Activated CD4-positive, alpha-beta T cell treated with anti-CD3 and anti-CD28 coated beads, Interleukin-2, amount 50 U/mL, for 24 hours (primary cell): ENCODE measurements at regions not wholly inside any gene's neighbourhood (a gene's known extent, or its start where the extent isn't known, plus 50 kb on each side); places are given as distances from the start of the nearest gene placed in this dataset.

Experiments used
- DNase-seq, 2 donors: peaks; one replicate each; pipeline ENCODE4 v3.0.0-alpha.2; 2020; ENCODE audit warnings: low read depth in 1 of 2, low spot score in 1 of 2

DNA sequence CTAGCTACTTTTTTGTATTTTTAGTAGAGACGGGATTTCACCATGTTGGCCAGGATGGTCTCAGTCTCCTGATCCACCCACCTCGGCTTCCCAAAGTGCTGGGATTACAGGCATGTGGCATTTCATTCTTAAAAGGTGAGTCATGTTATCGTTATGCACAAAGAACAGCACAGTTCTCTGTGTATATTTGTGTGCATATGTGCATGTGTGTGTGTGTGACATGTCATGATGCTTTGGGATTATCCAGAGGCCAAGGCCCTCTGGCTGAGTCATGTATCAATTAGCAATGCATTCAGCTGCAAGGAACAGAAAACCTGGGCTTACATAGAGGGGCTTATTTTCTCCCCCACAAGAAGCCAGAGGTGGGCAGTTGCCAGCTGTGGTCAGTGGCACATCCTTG, 301.7 kb upstream of the KAZN start:
- DNase-seq, result no peak

DNA sequence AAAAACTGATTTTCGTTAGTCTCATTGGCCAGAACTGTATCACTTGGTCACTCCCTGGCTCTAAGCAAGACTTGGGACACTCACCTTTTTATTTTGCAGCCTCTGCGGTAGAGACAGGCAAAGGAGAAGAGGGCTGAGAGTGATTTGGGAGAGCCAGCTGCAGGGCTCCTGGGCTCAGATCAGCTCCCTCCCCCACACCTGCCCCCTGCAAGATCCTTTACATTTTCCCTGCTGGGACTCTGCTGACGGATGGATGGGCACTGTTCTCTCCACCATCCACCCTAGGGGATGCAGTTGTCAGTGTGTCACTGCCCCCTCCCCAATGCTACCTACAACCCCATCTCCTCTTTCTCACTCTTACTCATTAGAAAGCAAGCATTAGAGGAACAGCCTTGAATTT, 301.1 kb upstream of the KAZN start:
- no peak for DNase-seq

DNA sequence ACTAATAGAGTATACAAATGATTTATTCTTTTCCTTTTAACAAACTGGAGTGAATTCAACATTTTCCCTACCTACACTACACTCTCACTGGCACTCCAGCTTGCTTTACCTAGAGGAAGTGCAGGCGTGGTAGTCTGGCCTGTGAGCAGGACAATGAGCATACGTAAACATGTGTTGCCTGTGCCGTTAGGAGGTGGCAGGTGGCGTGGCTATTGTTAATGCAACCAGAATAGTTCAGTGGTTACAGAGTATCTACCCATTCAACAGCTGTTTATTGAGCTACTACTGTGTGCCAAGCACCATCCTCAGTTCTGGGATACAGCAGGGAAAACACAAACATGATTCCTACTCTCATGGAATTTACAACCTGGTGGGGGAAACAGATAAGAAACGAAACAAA, 299.7 kb upstream of the KAZN start:
- DNase-seq, result no peak

DNA sequence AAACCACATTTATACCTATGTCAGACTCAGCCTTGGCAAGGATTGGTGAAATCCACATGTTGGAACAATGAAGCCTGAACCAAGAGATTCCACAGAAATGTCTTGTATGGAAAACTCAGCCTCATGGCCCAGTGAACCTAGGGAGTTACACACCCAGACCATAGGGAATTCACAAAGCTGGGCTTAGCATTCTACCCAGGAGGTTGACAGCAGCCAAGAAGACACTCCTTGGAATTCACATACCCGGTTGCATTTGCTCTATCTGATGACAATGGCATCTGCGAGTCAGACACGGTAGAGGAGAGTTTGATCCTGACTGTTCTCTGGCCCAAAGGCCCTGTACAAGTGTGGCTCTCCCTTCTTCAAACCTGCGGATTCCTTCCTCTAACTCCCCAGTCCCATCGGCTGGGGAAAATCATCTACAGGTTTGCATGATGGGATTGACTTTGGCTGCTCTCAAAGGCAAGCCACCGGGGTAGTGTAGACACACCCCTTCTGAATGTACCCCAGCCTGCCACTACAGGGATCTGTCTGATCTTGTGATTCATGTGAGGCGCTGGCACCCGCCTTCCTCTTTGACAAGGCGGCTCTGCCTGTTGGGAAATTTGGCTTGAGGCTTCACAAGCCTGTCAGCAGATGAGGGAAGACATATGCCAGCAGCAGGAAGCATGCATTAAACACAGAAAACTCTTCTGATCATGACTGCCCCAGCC, 297.3 kb upstream of the KAZN start:
- DNase-seq, result no peak

DNA sequence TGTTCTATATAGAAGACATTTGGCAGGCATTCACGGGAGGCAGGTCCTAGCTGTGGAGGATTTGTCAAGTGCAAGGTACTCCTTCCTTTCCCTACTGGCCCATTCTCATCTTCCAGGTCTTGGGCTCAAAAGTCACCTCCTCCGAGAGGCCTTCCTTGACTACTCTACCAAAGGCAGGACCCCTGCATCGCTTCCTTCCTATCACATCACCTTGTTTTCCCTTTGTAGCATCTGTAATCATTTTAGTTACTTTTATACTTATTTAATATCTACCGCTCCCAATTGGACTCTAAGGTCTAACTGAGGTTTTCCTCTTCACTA, 296.8 kb upstream of the KAZN start:
- DNase-seq, result no peak

DNA sequence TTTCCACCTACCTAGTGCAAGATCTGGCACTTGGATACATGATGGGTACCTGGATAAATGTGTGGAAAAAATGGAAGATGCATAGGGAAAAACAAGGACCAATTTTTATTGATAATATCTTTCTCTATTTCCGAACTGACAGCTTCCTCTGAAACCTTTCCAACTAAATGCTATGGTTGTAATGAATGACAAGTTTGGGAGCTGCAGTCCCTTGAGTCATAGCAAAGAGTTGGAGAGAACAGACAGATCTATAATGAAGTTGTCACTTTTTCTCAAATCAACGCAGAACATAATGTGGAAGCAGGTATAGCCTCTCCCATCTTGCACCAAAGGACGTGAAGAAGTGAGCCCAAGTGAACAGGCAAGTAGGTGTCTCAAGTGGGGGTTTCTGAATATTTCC, 296.5 kb upstream of the KAZN start:
- DNase-seq, result no peak

DNA sequence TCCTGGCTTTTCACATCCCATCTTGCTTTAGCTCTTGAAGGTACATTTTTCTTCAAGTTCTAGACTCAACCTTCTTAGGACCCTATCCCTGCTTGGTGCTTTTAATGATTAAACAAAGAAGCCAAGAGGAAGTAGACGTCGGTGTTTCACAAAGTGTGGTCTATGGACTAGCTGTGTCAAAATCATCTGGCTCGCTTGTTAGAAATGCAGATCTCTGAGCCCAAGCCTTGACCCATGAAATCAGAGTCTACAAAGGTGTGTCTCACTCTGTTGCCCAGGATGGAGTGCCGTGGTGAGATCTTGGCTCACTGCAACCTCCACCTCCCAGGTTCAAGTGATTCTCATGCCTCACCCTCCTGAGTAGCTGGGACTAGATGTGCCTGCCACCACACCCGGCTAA, 295.5 kb upstream of the KAZN start:
- no peak for DNase-seq

DNA sequence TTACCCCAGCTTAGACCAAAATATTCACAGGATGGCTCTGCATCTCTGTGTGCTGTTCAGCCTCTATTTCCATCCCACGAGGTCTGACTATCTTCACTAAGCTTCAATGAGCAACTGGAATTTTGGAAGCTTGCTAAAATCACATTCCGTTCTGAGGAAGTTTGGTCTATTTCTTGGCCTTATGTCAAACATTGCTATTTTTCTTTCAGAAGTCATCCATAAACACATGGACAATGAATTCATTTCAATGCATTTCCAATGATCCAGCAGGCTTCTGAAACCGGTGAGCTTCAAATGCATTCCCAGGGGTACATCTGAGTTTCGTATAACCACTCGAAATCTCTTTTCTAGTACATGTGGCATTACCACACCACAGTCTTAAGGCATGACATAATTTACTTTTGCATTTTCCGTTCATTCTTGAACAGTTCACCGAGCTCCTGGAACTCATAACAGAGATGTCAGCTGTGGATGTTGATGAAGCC, 294.1 kb upstream of the KAZN start:
- DNase-seq, result no peak

DNA sequence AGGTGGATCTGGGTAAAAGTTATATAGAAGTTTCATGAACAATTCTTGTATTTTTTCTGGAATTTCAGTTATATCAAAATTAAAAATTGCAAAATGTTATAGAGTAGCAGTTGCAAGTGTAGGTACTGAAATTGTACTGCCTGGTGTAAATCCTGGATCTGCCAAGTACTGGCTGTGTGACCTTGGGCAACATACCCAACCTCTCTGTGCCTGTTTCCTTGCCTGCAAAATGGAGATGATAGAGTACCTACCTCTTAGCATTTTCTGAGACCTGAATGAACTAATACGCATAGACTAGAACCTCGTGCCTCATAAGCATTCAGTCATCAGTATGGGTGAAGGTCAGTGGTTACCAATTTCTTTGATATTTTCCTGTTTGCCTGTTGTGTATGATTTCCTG, 290.0 kb upstream of the KAZN start:
- no peak for DNase-seq

DNA sequence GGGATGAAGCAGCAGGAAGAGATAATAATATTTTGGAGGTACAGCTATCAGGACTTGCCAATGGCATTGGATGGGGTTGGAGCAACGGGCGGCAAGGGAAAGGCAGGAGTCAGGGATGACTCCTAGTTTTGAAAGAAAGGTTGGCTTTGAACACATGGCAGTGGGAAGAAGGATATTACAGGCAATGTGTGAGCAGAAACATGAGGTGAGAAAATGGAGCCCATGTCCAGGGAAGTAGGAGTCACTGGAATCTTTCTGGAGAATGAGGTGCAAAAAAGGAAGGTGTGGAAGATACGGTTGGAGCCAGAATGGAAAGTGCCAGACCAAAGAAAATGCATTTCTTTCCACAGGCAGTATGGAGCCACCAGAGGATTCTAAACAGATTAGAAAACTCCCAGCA, 288.5 kb upstream of the KAZN start:
- DNase-seq, result no peak

DNA sequence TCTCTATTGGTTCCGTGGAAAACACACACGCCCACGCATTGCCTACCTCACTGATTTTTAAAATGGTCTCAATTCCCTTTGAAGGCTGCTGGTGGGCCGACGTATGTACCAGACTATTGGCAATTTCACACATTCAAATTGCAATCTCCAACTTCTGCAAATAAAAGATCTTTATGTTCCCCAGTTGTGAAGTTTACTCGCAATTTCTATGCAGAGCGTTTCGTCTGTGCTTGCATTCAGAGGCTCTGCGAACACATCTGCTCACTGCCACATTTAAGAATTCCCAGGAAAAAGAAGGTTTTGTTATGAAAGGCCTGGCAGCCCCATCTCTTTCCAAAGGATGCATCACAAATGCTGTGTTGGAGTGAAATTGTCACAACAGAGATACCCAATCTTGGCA, 288.0 kb upstream of the KAZN start:
- DNase-seq, result no peak

DNA sequence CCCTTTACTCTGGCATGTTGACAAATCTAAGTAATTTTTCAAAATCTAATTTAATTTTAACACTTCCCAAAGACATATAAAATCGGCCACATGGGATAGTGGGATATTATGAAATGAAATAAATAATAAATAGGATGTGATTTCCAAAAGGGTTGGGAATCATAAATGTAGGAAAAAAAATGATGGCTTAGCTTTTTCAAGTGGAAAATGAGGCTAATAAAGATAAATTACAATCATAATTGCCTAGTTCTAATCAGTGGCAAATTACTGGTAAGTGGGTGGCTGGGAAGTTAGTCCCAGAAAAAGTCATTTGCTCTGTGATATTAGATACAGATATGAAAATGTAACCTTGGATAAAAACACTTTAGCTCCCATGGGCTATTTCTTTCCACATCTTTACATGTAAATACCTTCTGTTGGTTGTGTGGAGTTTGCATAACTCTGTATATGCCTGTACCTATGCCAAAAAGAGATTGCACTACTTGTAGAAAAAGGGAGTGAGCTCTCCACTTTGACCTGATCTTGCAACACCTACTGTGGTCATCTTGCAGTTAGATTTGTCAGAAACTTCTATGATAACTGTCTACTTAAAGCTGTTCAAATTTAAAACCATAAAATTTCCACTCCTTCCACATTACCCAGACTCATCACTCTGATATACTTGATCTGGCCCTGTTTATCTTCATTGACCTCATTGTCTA, 284.6 kb upstream of the KAZN start:
- no peak for DNase-seq

DNA sequence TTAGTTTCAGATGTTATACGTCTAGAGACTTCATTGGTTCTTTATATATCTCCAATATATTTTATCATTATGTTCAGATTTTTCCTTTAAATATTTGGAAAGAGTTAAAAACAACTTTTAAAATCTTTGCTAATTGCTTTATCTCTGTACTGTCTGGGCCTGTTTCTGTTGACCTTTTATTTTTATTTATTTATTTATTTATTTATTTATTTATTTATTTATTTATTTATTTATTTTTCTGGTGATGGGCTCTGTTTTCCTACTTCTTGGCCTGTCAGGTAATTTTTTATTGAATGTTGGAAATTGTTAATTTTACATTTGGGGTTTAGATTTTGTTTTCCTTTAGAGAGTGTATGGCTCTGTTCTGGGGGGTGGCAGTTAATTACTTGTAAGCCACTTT, 279.7 kb upstream of the KAZN start:
- no peak for DNase-seq

DNA sequence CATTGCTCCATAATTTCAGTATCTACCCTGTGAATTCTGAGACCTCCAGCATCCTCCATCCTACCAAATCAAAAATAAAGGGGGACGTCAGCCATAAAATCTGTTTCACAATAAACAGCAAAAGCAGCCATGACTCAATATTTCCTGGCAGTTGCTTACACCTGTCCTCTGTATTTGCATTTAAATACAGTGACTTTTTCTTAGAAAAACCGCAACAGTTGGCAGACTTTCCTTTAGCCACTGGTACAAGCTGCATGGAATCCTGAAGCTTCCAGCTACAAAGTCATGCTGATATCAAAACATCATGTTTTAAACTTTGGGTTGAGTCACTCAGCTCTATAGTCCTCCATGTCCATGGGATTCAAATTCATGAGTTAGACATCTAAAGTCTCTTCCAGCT, 278.0 kb upstream of the KAZN start:
- no peak for DNase-seq

DNA sequence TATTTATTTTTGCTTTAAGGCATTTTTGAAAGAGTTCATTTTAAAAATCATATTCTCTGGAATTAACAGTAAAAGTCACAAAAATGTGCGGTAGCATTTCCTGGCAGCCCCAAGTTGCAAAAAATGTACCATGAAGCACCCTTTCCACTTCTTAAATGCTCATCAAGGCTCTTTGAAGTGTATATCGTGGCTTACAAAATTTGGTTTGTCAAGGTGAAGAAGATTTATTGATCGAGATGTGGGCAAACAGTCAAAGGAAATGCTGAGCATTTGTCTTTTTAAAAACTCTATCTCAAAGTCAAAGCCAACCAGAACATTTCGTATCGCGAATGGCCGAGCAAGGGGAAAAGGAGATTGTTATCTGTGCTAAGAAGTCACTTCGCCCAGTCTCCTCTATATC, 277.5 kb upstream of the KAZN start:
- DNase-seq, result no peak

DNA sequence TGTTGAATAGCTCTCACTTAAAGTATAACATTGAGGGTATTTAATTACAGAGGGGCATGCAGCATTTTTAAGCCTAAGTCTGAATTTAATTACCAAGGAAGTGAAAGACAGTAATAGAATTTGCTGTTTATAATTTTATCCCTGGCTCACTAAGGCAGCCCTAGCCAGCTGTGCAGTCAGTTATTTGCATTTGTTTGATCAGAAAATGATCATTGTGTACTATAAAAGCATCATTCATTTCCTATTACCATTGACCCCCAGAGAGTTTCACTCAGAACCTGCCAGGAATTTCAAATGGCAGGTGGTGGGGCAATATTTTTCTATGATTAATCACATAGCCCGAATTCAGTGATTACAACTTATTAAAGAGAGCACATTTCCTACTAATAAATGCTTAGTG, 277.1 kb upstream of the KAZN start:
- no peak for DNase-seq

DNA sequence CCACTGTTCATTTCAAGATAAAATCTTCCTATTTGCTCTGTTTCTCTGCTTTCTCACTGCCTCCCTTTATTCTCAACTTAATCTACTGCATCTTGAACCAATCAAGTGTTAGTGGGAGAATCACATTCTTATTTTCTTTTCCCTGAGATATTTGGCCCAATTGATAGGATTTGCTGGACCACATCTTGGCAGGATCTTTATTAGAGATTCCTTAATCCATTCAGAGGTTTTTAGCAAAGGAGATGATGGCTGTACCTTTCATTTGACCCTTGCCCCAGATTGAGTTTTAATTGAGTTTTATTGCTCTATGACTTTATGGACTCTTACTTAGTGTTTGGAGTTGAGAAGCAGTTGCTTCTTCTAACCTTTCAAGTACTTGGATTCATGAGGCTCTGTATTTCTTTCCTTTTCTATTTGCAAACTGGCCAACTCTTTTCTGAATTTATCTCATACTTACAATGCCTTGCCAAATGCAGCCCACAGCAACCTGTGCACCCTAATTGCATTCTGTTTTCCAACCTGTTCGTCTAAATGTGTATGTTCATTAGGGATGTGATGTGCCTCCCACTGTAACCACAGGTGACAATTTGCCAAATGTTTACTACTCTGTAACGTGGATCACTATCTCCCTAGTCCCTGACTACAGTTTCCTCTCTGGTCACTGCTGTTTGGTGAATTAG, 274.8 kb upstream of the KAZN start:
- DNase-seq, result no peak

DNA sequence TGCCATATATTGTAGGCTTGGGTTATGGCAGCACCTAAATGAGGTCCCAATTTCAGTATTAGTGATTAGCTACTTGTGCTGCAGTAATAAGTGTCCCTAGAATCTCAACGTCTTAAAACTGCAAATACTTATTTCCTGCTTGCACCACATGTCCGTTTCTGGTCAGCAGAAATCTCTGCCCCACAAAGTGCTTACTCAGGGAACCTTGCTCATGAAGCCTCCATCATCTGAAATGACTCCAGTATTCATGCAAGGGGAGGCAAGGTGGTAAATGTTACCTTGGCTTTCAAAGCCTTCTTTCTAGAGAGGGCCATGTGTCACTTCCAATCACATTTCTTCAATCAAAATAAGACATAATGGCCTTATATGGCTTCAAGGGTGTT, 274.2 kb upstream of the KAZN start:
- DNase-seq, result no peak

DNA sequence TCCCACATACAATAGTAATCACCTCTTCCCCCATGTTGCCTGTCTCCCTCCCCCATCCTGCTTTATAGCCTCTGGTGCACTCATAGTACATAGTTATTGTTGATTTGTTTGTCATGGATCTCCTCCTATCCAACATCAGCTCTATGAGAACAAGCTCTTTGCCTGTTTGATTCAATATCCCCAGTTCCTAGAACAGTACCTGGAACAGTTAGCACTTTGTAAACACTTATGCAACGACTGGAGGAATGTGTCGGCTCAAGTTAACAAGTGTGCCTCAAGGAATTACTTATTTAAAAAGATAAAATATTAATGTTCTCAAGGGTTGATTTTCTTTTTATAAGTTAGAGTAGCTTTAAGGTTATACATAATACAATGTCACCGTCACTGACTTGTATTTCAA, 271.6 kb upstream of the KAZN start:
- DNase-seq, result no peak

DNA sequence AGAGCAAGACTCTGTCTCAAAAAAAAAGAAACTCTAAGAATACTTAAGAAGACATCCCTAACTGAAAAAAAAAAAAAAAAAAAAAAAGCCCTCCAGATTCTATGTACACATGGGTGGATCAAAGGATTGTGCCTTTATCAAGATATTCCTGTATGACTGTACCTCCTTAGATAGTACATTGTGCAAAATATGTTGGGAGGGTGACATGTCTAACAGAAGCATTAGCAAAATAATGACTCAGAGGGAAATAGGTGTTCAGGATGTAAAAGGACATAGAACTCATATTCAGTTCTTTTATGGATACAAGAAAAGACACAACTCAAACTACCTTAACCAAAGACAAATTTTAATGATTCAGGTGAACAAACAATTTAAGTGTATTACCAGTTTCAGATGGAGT, 269.8 kb upstream of the KAZN start:
- no peak for DNase-seq

DNA sequence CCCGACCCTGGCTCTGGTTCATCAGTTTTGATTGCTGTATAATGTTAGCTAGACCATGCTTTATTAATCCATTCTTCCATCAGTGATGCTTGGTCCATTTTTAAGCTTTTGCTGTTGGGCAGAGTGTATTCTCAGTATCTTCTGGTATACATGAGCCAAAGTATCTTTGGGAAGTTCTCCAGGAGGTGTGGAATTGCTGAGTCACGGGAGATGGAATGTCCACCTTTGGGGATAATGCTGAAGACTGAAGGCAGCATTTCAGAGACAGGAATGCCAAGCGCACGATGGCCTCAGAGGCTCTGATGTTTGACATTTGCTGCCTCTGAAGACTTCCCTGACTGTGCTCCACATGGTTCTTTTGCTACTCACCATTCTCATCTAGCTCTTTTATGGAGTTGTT, 266.3 kb upstream of the KAZN start:
- no peak for DNase-seq

DNA sequence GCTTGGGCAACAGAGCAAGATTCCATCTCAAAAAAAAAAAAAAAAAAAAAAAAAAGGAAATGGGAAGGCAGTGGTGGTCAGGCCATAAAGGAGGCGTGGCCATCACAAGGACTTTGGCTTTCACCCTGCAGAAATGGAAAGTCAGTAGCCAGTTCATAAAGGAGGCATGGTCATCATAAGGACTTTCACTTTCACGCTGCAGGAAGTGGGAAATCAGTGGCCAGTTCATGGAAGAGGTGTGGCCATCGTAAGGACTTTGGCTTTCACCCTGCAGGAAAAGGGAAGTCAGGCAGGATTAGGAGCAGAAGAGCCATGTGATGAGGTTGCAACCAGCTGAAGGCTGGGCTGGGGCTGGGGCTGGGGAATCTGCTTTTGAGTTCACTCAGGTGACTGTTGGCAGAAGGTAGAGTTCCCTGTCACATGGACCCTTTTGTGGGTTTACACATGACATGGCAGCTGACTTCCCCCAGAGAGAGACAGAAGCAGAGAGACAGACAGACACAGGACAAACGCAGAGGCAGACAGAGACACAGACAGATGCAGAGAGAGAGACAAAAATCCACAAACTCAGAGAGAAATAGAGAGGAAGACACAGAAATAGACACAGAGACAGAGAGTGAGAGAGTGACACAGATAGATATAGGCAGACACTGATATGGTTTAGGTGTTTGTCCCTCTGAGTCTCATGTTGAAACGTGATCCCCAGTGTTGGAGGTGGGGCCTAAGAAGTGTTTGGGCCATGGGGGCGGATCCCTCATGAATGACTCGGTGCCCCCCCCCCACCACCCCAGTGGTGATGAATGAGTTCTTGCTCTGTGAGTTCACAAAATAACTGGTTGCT, 263.9 kb upstream of the KAZN start:
- DNase-seq, result no peak
